SU-DHL-6 (cell line): ENCODE measurements at regions not wholly inside any gene's neighbourhood (a gene's known extent, or its start where the extent isn't known, plus 50 kb on each side); places are given as distances from the start of the nearest gene placed in this dataset.

Source experiments
- H2AFZ ChIP-seq: fragments of 200-600 bp; sonication (generic); 2 replicates; pipeline ENCODE4 v1.6.1; 2014; ENCODE audit warnings: low read depth, mild to moderate bottlenecking, moderate library complexity, mixed read lengths, antibody characterized with exemption, low read length; ENCODE audit not compliant: severe bottlenecking
- H3F3A ChIP-seq: fragments of 200-600 bp; shearing (Covaris generic); 2 replicates; pipeline ENCODE4 v1.6.0; 2016; ENCODE audit warnings: antibody characterized with exemption, mild to moderate bottlenecking; ENCODE audit not compliant: insufficient read depth
- H3K27ac ChIP-seq: fragments of 200-600 bp; sonication (generic); 2 replicates; pipeline ENCODE4 v1.5.1; 2016; ENCODE audit warnings: low read depth, mild to moderate bottlenecking, low read length, moderate library complexity, mixed read lengths
- H3K27me3 ChIP-seq: fragments of 200-600 bp; sonication (generic), shearing (Covaris generic); 2 replicates; pipeline ENCODE4 v1.6.0; 2014; ENCODE audit warnings: mild to moderate bottlenecking, low read length
- H3K36me3 ChIP-seq: fragments of 200-600 bp; sonication (generic); 2 replicates; pipeline ENCODE4 v1.6.1; 2014; ENCODE audit warnings: mild to moderate bottlenecking, low read length, mixed read lengths
- H3K4me2 ChIP-seq: fragments of 300-600, 200-600 bp; shearing (Covaris generic), sonication (generic); 2 replicates; pipeline ENCODE4 v1.6.0; 2014; ENCODE audit warnings: low read length, low read depth, mild to moderate bottlenecking; ENCODE audit not compliant: poor library complexity, severe bottlenecking
- H3K4me3 ChIP-seq: fragments of 200-600 bp; sonication (generic); 2 replicates; pipeline ENCODE4 v1.5.1; 2014; ENCODE audit warnings: antibody characterized with exemption, low read length, mild to moderate bottlenecking, mixed read lengths; ENCODE audit not compliant: insufficient read depth, poor library complexity, severe bottlenecking
- H3K79me2 ChIP-seq: fragments of 200-600 bp; sonication (generic); 2 replicates; pipeline ENCODE4 v1.6.1; 2014; ENCODE audit warnings: mild to moderate bottlenecking, low read length, moderate library complexity; ENCODE audit not compliant: insufficient read depth
- H3K9ac ChIP-seq: fragments of 200-600 bp; sonication (generic); 2 replicates; pipeline ENCODE4 v1.7.0; 2014; ENCODE audit warnings: mild to moderate bottlenecking, low read length
- H3K9me2 ChIP-seq: fragments of 200-600 bp; sonication (generic); replicated peaks from 2 replicates; pipeline ENCODE4 v1.6.1; 2014; ENCODE audit warnings: low read length; ENCODE audit not compliant: insufficient read depth
- H3K9me3 ChIP-seq: fragments of 200-600 bp; sonication (generic); 2 replicates; pipeline ENCODE4 v1.6.1; 2014; ENCODE audit warnings: low read length, mixed read lengths; ENCODE audit not compliant: insufficient read depth
- H4K20me1 ChIP-seq: fragments of 200-600 bp; sonication (generic); 2 replicates; pipeline ENCODE4 v1.6.1; 2014; ENCODE audit warnings: low read depth, mild to moderate bottlenecking, antibody characterized with exemption, low read length, moderate library complexity, mixed read lengths
- EZH2phosphoT487 ChIP-seq: fragments of 200-600 bp; sonication (generic), shearing (Covaris generic); conservative IDR thresholded peaks from 2 replicates; pipeline ENCODE4 v1.6.1; 2018; ENCODE audit warnings: mild to moderate bottlenecking, antibody characterized with exemption, low read length, moderate library complexity, mixed read lengths
- TF ChIP-seq, protein P1 (sequence below): fragments of 200-600 bp; sonication (generic); IDR thresholded peaks from one replicate; pipeline ENCODE4 v1.5.1; 2017; ENCODE audit warnings: antibody characterized with exemption, mild to moderate bottlenecking, low read length, moderate library complexity; ENCODE audit not compliant: insufficient read depth, poor library complexity, severe bottlenecking

DNA sequence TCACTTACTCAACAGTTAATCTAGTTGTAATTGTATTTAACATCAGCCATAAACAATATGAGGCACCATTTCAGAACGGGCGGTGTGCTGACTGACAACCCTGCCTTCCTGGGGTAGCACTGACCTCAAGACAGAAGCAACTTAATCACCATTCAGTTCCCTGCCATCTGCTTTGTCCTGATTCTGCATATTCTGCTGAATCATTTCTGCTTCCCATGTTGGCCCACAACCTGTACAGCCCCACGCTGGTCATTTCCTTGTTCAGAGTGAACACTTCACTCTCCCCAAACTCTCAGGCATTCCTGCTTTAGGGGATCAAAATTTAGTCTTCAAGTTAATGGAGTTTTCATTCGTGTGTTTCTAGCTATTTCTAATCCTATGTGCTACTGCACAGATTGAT is 132.3 kb upstream of the ZBED5 start:
- TF ChIP-seq, protein P1, sequence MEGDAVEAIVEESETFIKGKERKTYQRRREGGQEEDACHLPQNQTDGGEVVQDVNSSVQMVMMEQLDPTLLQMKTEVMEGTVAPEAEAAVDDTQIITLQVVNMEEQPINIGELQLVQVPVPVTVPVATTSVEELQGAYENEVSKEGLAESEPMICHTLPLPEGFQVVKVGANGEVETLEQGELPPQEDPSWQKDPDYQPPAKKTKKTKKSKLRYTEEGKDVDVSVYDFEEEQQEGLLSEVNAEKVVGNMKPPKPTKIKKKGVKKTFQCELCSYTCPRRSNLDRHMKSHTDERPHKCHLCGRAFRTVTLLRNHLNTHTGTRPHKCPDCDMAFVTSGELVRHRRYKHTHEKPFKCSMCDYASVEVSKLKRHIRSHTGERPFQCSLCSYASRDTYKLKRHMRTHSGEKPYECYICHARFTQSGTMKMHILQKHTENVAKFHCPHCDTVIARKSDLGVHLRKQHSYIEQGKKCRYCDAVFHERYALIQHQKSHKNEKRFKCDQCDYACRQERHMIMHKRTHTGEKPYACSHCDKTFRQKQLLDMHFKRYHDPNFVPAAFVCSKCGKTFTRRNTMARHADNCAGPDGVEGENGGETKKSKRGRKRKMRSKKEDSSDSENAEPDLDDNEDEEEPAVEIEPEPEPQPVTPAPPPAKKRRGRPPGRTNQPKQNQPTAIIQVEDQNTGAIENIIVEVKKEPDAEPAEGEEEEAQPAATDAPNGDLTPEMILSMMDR, result no peak
- no peak for TF ChIP-seq EZH2phosphoT487

DNA sequence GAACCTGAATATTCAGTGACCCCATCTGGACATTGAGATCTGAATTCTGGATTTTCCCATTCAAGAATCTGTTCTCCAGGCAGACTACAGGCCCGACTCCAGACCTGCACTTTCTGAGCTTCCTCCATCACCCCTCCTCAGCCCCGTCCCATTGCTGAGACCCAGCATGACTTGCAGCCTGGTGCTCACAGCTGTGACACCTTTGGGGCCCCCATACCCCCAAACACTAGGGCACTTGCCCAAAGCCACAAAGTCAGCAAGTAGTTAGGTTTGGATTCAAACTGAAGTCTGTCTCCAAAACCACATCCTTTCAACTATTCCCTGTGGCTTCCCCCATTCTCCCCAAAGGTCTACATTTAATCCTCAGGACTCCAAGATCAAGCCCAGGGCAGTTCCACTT is 128.2 kb upstream of the ZBED5 start:
- H4K20me1 ChIP-seq, result no peaks in the 10 kb centered on the region
- no peaks in the 10 kb centered on the region for H3F3A ChIP-seq
- no peaks in the 10 kb centered on the region for H3K36me3 ChIP-seq
- no peak overlapping the region for H3K27ac ChIP-seq
- H3K4me2 ChIP-seq, result no peak overlapping the region
- TF ChIP-seq, protein P1, result no peak
- TF ChIP-seq EZH2phosphoT487, result no peak
- H3K9me3 ChIP-seq, result no peaks in the 10 kb centered on the region
- no peak overlapping the region for H3K4me3 ChIP-seq
- no peaks in the 10 kb centered on the region for H3K9me2 ChIP-seq
- H3K79me2 ChIP-seq, result no peaks in the 10 kb centered on the region
- H3K27me3 ChIP-seq, result no peaks in the 10 kb centered on the region
- no peak overlapping the region for H2AFZ ChIP-seq
- no peak overlapping the region for H3K9ac ChIP-seq

More for the DNA sequence above, 132.3 kb upstream of the ZBED5 start:
- Histone ChIP-seq H3K27ac (no peak overlapping the region), H3K36me3 (no peaks in the 10 kb centered on the region), H4K20me1 (no peaks in the 10 kb centered on the region), H3K27me3 (no peaks in the 10 kb centered on the region), H3K9ac (no peak overlapping the region), H3K4me2 (no peak overlapping the region), H3K4me3 (no peak overlapping the region), H3K9me2 (no peaks in the 10 kb centered on the region), H3K9me3 (no peaks in the 10 kb centered on the region), H3F3A (no peaks in the 10 kb centered on the region), H3K79me2 (no peaks in the 10 kb centered on the region), H2AFZ (no peak overlapping the region)

DNA sequence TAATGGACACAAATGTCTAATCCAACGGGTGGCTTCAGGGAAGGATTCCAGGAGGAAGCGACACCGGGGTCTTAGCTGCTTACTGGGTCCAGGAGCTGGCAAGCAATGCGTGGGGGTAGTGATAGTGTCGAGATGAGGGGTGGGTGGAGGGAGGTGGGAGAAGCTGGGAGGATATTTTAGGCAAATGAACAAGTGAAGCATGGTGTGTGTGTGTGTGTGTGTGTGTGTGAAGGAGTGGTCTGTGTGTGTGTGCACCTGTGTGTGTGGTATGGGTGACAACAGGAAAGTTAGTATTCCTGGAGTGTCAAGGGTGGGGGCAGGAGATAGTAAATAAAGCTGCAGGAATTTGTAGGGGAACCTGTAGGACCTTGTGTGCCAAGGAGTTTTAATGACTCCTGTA is 126.9 kb upstream of the ZBED5 start:
- Histone ChIP-seq H3K4me3 (no peak overlapping the region), H3K4me2 (no peak overlapping the region), H3K9me2 (no peaks in the 10 kb centered on the region), H4K20me1 (no peaks in the 10 kb centered on the region), H2AFZ (no peak overlapping the region), H3K9me3 (no peaks in the 10 kb centered on the region), H3K36me3 (no peaks in the 10 kb centered on the region), H3K27me3 (no peaks in the 10 kb centered on the region), H3K27ac (no peak overlapping the region), H3F3A (no peaks in the 10 kb centered on the region), H3K9ac (no peak overlapping the region), H3K79me2 (no peaks in the 10 kb centered on the region)
- no peak for TF ChIP-seq EZH2phosphoT487
- TF ChIP-seq, protein P1, result no peak

DNA sequence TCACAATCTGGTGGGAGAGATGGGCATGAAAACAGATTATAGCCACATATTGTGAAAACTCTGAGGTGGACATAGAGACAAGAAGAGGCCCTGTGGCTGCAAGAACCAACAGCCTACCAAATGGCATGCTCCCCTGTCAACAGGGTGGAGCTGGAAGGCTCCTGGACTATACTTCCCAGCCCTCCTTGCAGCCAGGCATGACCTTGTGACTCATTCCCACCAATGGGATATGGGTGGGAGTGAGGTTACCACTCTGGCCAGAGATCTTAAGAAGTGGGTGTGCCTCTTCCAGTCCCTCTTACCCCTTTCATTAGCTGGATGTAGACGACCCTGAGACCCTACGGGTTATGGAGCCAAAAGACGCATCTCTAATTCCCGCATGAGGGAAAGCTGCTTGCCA is 126.4 kb upstream of the ZBED5 start:
- no peak overlapping the region for H2AFZ ChIP-seq
- no peak overlapping the region for H3K4me2 ChIP-seq
- no peak overlapping the region for H3K4me3 ChIP-seq
- no peaks in the 10 kb centered on the region for H3K79me2 ChIP-seq
- H3F3A ChIP-seq, result no peaks in the 10 kb centered on the region
- H3K36me3 ChIP-seq, result no peaks in the 10 kb centered on the region
- no peak overlapping the region for H3K27ac ChIP-seq
- TF ChIP-seq EZH2phosphoT487, result no peak
- TF ChIP-seq, protein P1, result no peak
- H3K27me3 ChIP-seq, result no peaks in the 10 kb centered on the region
- no peaks in the 10 kb centered on the region for H4K20me1 ChIP-seq
- no peak overlapping the region for H3K9ac ChIP-seq
- no peaks in the 10 kb centered on the region for H3K9me3 ChIP-seq
- H3K9me2 ChIP-seq, result no peaks in the 10 kb centered on the region
